Uterus (tissue), 2 donors: ENCODE measurements at regions not wholly inside any gene's neighbourhood (a gene's known extent, or its start where the extent isn't known, plus 50 kb on each side); places are given as distances from the start of the nearest gene placed in this dataset.

ENCODE experiments used
- CTCF ChIP-seq, 4 experiments: fragments of 200-600 bp in 2 of 4; fragments of 450-650 bp in 2 of 4; sonication (generic) in 2 of 4; IDR thresholded peaks; one replicate each; pipeline ENCODE4 v1.5.1; 2016 to 2019; ENCODE audit warnings: antibody characterized with exemption in 4 of 4, mild to moderate bottlenecking in 2 of 4, moderate library complexity in 1 of 4
- POLR2A ChIP-seq, 2 donors: fragments of 450-650 bp; IDR thresholded peaks; one replicate each; pipeline ENCODE4 v1.6.1; 2016; ENCODE audit warnings: antibody characterized with exemption in 2 of 2, mild to moderate bottlenecking in 1 of 2, moderate library complexity in 1 of 2

DNA sequence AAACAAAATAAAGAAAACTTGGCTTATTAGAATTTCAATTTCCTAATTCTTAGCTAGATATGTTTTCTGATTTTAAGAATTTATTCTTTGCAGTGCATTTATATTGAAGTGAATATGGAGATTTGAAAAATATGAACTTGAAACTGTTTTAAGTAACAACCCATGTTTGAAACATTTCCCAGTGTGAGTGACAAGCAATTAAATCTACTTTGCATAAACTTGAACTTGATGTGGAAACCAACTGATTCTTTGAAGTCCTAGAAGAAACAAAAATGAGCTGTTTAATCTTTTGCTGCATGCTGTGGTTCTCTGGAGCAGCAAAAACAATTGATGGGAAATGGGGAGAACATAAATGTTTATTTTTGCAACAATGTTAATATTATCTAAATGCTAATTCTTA lies 430.2 kb downstream of the ARL4A start:
- TF ChIP-seq CTCF (IDR thresholded peaks at IDR 0.05) (no peak), POLR2A (IDR thresholded peaks at IDR 0.05) (no peak)
